ENCODE measurements at regions not wholly inside any gene's neighbourhood (a gene's known extent, or its start where the extent isn't known, plus 50 kb on each side); places are given as distances from the start of the nearest gene placed in this dataset.

DNA sequence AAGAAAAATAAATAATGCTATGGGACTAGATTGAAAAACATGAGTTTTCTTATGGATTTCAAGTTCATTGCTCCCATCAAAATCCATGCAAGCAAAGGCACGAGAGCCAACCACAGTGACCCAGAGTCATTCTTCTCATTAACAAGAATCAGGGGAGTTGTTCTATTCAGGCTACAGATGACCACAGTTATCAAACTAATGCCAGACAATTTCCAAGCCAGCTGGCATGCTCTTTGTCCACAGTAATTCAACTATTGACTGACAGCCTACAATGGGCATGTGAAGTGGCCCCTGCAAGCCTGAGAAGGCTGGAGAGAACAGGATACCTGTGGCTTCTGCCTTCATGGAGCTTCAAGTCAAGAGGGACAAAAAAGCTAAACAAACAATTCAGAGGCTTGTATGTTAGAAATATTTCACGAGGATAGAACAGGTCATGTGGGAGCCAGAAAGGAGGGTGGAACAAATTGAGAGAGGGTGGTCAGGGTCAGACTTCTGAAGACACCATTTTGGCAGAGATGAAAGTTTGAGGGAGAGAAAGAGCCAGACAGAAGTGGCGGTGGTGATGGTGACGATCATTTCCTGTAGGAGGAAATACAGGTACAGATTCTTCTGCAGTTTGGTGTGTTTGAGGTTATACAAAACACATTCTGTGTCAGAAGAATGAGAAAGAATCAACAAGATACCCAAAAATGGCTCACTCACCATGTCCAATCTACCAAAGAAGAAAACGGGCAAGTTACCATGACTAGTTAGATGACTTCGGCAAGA lies 732.4 kb downstream of the RNF144A start:
- no peak overlapping the region for H4K91ac ChIP-seq (ENCODE audit: insufficient read length, low read depth, low read length)
- H4K5ac ChIP-seq (ENCODE audit: insufficient read length, low read depth, low read length), result no peak overlapping the region
- Mint-ChIP-seq H3K4me1 (no peaks in the 10 kb centered on the region), H3K27me3 (ENCODE audit: low read depth) (no peaks in the 10 kb centered on the region), H3K4me3 (no peak overlapping the region), H3K27ac (no peak overlapping the region; a peak in 1 of 7 replicates), H3K36me3 (ENCODE audit: insufficient read depth in 1 of 3, low read depth in 3 of 3) (peaks cover 9 to 31% (median 15%) of the 10 kb centered on the region in 3 experiments; a peak in 6 of 7 replicates), H3K9me3 (peaks cover 24 to 29% of the 10 kb centered on the region in 2 experiments)
- no peak overlapping the region for H2AFZ ChIP-seq (ENCODE audit: low read length)
- no peaks in the 10 kb centered on the region for H3K27me3 ChIP-seq (ENCODE audit: insufficient read depth, low read length)
- H4K8ac ChIP-seq (replicated peaks; ENCODE audit: insufficient read length, low read depth, low read length), result no peak overlapping the region
- no peak overlapping the region for H2BK5ac ChIP-seq (ENCODE audit: insufficient read length, low read length)
- no CpG with 5 or more reads among the region's 6 CpGs for WGBS (ENCODE audit: extremely low coverage, insufficient read length, low lambda C conversion rate)
- no peak for DNase-seq
- H2BK120ac ChIP-seq (ENCODE audit: low read depth, low read length, poor library complexity, severe bottlenecking), result no peak overlapping the region
- H3K4me2 ChIP-seq (ENCODE audit: insufficient read depth, insufficient read length, low read length), result no peak overlapping the region
- no peak overlapping the region for H2BK20ac ChIP-seq (ENCODE audit: low read depth, low read length, poor library complexity, severe bottlenecking)
- TF ChIP-seq, protein P1, sequence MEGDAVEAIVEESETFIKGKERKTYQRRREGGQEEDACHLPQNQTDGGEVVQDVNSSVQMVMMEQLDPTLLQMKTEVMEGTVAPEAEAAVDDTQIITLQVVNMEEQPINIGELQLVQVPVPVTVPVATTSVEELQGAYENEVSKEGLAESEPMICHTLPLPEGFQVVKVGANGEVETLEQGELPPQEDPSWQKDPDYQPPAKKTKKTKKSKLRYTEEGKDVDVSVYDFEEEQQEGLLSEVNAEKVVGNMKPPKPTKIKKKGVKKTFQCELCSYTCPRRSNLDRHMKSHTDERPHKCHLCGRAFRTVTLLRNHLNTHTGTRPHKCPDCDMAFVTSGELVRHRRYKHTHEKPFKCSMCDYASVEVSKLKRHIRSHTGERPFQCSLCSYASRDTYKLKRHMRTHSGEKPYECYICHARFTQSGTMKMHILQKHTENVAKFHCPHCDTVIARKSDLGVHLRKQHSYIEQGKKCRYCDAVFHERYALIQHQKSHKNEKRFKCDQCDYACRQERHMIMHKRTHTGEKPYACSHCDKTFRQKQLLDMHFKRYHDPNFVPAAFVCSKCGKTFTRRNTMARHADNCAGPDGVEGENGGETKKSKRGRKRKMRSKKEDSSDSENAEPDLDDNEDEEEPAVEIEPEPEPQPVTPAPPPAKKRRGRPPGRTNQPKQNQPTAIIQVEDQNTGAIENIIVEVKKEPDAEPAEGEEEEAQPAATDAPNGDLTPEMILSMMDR (conservative IDR thresholded peaks at IDR 0.05), result no peak
- H3K9ac ChIP-seq (ENCODE audit: extremely low read depth, insufficient read length, low read length), result no peak overlapping the region
- no peak overlapping the region for H2AK5ac ChIP-seq (ENCODE audit: insufficient read length, low read length)
- H3K23me2 ChIP-seq (ENCODE audit: insufficient read length, low read depth, low read length, poor library complexity, severe bottlenecking), result no peaks in the 10 kb centered on the region
- no peak overlapping the region for H3K27ac ChIP-seq (ENCODE audit: insufficient read length, low read depth, low read length)
- no peak overlapping the region for H2BK15ac ChIP-seq (ENCODE audit: low read depth, low read length)
- no peak overlapping the region for H3K18ac ChIP-seq (ENCODE audit: insufficient read length, low read depth, low read length)
- no peak overlapping the region for H3T11ph ChIP-seq (ENCODE audit: low read length)
- H2BK12ac ChIP-seq (ENCODE audit: insufficient read length, low read depth, low read length), result no peak overlapping the region
- no peaks in the 10 kb centered on the region for H3K9me3 ChIP-seq (ENCODE audit: control insufficient read depth, low read depth, low read length)
- H3K79me1 ChIP-seq (ENCODE audit: insufficient read depth, low read depth, low read length, poor library complexity, severe bottlenecking), result no peaks in the 10 kb centered on the region
- no peak overlapping the region for H3K4ac ChIP-seq (ENCODE audit: low read depth, low read length)
- no peak overlapping the region for H3K14ac ChIP-seq (ENCODE audit: insufficient read depth, low read length)
- no peaks in the 10 kb centered on the region for H3K79me2 ChIP-seq (ENCODE audit: insufficient read depth, low read length)
- no peaks in the 10 kb centered on the region for H3K4me1 ChIP-seq (ENCODE audit: insufficient read depth, low read length)
- no peak overlapping the region for H3K56ac ChIP-seq (ENCODE audit: insufficient read length, low read depth, low read length)
- no peak overlapping the region for H3K23ac ChIP-seq (ENCODE audit: insufficient read length, low read depth, low read length)
- no peaks in the 10 kb centered on the region for H4K20me1 ChIP-seq (ENCODE audit: control insufficient read depth, insufficient read depth, insufficient read length)

All from H9 (cell line).